Neutrophil (primary cell): ENCODE measurements at regions not wholly inside any gene's neighbourhood (a gene's known extent, or its start where the extent isn't known, plus 50 kb on each side); places are given as distances from the start of the nearest gene placed in this dataset.

Source experiments
- H3K27ac ChIP-seq: fragments of 200-600 bp; sonication (generic); 2 replicates; pipeline ENCODE4 v1.5.1; 2016; ENCODE audit warnings: mild to moderate bottlenecking, moderate library complexity
- H3K27me3 ChIP-seq: fragments of 200-600 bp; sonication (generic); 2 replicates; pipeline ENCODE4 v1.6.0; 2016; ENCODE audit warnings: mild to moderate bottlenecking
- H3K36me3 ChIP-seq: fragments of 200-600 bp; sonication (generic); 2 replicates; pipeline ENCODE4 v1.5.1; 2017
- H3K4me1 ChIP-seq, 2 experiments: fragments of 200-600 bp in 1 of 2; sonication (generic) in 1 of 2; 1 replicate in 1 of 2; 2 replicates in 1 of 2; pipeline versions ENCODE4 v1.5.1 to v1.6.1; 2013 to 2016; ENCODE audit warnings: low read depth in 1 of 2, low read length in 1 of 2, mild to moderate bottlenecking in 1 of 2, moderate library complexity in 1 of 2; ENCODE audit not compliant: control insufficient read depth in 1 of 2, insufficient read depth in 1 of 2
- H3K4me3 ChIP-seq, 2 experiments: fragments of 200-600 bp in 1 of 2; sonication (generic) in 1 of 2; 1 replicate in 1 of 2; 2 replicates in 1 of 2; pipeline ENCODE4 v1.5.1; 2013 to 2016; ENCODE audit warnings: low read depth in 1 of 2, low read length in 1 of 2, mild to moderate bottlenecking in 1 of 2, moderate library complexity in 1 of 2
- H3K9me3 ChIP-seq: fragments of 200-600 bp; sonication (generic); 2 replicates; pipeline ENCODE4 v1.5.1; 2016
- TF ChIP-seq, protein P1 (sequence below): fragments of 200-600 bp; sonication (generic); IDR thresholded peaks from 2 replicates; pipeline ENCODE4 v1.5.1; 2016; ENCODE audit warnings: antibody characterized with exemption

DNA sequence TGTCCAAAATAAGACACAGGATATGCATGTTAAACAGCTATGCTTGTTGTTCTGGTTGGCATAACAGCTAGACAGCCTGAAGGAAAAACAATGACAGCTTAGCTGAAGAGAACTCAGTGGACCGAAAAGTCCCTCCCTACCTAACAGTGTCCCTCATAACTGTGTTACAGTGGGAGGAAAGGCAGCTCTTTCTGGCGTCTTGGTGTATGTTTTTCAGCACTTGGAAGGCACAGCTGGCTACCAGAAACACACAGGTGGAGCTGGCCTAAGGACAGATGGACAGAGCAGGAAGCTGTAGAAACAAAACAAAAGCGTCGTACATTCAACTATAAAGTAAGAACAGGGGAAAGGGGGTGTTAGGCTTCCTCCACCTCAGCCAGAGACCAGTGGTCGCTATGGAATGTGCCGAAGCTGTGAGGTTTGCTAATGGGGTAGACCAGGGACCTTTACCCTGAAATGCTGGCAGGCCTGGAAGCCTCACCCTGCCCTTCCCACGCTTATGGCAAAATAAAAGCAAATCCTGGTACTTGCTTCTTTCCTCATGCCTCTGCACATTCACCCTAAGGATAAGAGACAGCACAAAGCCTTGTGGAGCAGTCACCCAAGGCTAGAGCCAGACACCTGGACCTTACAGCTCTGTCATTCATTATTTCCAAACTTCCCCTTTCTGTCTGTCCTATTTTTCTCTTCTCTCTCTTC, 103.5 kb upstream of the TRIB2 start:
- H3K27me3 ChIP-seq = no peaks in the 10 kb centered on the region
- no peaks in the 10 kb centered on the region for H3K4me1 ChIP-seq
- H3K4me3 ChIP-seq = no peak overlapping the region
- TF ChIP-seq, protein P1, sequence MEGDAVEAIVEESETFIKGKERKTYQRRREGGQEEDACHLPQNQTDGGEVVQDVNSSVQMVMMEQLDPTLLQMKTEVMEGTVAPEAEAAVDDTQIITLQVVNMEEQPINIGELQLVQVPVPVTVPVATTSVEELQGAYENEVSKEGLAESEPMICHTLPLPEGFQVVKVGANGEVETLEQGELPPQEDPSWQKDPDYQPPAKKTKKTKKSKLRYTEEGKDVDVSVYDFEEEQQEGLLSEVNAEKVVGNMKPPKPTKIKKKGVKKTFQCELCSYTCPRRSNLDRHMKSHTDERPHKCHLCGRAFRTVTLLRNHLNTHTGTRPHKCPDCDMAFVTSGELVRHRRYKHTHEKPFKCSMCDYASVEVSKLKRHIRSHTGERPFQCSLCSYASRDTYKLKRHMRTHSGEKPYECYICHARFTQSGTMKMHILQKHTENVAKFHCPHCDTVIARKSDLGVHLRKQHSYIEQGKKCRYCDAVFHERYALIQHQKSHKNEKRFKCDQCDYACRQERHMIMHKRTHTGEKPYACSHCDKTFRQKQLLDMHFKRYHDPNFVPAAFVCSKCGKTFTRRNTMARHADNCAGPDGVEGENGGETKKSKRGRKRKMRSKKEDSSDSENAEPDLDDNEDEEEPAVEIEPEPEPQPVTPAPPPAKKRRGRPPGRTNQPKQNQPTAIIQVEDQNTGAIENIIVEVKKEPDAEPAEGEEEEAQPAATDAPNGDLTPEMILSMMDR = no peak
- H3K9me3 ChIP-seq = no peaks in the 10 kb centered on the region
- H3K27ac ChIP-seq = no peak overlapping the region
- no peaks in the 10 kb centered on the region for H3K36me3 ChIP-seq

DNA sequence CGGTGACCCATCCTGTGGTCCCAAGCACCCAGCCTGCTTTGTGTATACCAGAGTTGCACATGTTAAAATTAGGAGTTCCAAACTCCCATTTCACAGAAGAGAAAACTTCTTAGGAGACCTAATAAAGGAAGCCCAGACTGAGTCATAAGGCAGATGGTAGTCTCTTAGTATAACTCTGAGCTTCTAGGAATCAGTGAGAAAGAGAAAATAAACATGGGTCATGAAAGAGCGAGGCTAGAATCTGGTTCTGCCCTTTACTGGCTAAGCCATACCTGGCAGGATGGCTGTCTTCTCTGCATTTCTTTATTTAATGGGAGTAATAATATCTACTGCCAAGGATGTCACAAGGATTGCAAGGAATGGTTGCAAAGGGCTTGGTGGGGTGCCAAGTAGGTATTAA, 101.2 kb upstream of the TRIB2 start:
- H3K36me3 ChIP-seq = no peaks in the 10 kb centered on the region
- no peaks in the 10 kb centered on the region for H3K4me1 ChIP-seq
- H3K4me3 ChIP-seq = no peak overlapping the region
- no peaks in the 10 kb centered on the region for H3K9me3 ChIP-seq
- no peak overlapping the region for H3K27ac ChIP-seq
- no peaks in the 10 kb centered on the region for H3K27me3 ChIP-seq
- TF ChIP-seq, protein P1 = no peak

DNA sequence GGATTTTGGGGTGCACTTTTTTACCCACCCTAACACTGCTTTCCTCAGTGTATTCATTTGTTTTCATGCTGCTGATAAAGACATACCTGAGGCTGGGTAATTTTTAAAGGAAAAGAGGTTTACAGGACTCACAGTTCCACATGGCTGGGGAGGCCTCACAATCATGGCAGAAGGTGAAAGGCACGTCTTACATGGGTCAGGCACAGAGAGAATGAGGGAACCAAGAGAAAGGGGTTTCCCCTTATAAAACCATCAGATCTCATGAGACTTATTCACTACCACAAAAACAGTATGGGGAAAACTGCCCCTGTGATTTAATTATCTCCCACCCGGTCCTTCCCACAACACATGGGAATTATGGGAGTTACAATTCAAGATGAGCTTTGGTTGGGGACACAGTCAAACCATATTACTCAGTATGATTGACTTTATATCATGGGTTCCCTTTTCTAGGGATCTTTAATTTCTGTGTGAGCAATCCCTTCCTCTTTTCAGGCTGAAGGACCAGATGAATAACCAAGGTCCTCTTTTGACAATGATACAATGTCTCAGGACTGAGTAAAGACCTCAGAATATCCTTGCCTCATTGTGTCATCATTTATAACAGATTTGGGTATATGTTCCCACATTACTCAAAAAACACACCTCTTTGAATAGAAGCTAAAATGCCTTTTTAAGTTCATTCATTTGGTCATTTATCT, 100.1 kb upstream of the TRIB2 start:
- TF ChIP-seq, protein P1 = no peak
- H3K4me1 ChIP-seq = no peaks in the 10 kb centered on the region
- no peaks in the 10 kb centered on the region for H3K36me3 ChIP-seq
- H3K4me3 ChIP-seq = no peak overlapping the region
- H3K9me3 ChIP-seq = no peaks in the 10 kb centered on the region
- H3K27ac ChIP-seq = no peak overlapping the region
- no peaks in the 10 kb centered on the region for H3K27me3 ChIP-seq

DNA sequence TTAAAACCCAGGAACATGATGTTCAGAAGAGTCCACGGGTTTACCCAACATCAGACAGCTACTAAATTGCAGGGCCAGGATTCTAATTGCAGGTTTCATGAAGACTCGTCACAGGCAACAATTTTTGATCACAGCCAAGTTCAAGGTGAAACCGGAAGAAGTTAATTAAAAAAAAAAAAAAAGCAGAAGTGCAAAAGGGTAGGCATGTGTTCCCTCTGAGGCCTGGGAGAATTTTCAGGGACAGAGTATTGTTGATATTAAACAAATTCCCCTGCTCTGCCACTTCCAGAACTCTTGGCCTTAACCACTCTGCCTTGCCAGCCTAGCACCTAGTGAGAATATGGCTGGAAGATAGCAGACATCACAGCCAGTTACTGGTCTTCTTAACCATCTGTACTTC, 99.4 kb upstream of the TRIB2 start:
- no peaks in the 10 kb centered on the region for H3K4me1 ChIP-seq
- H3K4me3 ChIP-seq = no peak overlapping the region
- no peaks in the 10 kb centered on the region for H3K27me3 ChIP-seq
- no peaks in the 10 kb centered on the region for H3K9me3 ChIP-seq
- TF ChIP-seq, protein P1 = no peak
- H3K36me3 ChIP-seq = no peaks in the 10 kb centered on the region
- H3K27ac ChIP-seq = no peak overlapping the region

DNA sequence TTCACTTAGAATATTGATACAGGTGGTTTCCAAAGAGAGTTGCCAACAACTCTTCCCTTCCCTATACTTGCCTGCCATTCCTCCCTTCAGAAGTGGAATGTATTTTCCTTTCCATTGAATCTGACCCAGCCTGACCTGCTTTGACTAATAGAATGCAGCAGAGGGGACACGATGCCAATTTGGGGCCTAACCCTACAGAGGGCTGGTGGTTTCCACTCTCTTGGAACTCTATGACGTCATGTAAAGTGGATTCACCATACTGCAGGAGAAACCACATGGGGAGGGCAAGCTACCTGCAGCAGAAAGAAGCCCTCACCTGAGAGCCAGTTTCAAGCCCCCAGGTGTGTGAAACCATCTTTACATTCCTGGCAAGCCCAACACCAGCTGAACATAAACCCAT, 98.9 kb upstream of the TRIB2 start:
- H3K27ac ChIP-seq = no peak overlapping the region
- H3K27me3 ChIP-seq = no peaks in the 10 kb centered on the region
- TF ChIP-seq, protein P1 = no peak
- H3K36me3 ChIP-seq = no peaks in the 10 kb centered on the region
- no peaks in the 10 kb centered on the region for H3K9me3 ChIP-seq
- H3K4me1 ChIP-seq = no peaks in the 10 kb centered on the region
- no peak overlapping the region for H3K4me3 ChIP-seq
